Pancreas (tissue), 10 donors: ENCODE measurements at regions not wholly inside any gene's neighbourhood (a gene's known extent, or its start where the extent isn't known, plus 50 kb on each side); places are given as distances from the start of the nearest gene placed in this dataset.

Experiments
- ATAC-seq, 4 donors: fragments of 200-7000 bp; cut with Tn5 transposase; one replicate each; pipeline versions ENCODE4 v1.8.0 to v1.9.1; 2020; ENCODE audit warnings: mild to moderate bottlenecking in 4 of 4, moderate library complexity in 4 of 4
- DNase-seq, 6 donors: peaks; one replicate each; pipeline ENCODE4 v3.0.0-alpha.2; 2020
- FAIRE-seq: peaks from 2 replicates; lab custom pipeline; 2012; peaks lifted over from hg19 to GRCh38; lab: Jason Lieb, UNC
- H3K27ac ChIP-seq, 4 donors: fragments of 200-600 bp; sonication (generic); 1 replicate in 3 of 4; 2 replicates in 1 of 4; pipeline versions ENCODE4 v1.5.0 to v1.8.0; 2020
- H3K27me3 ChIP-seq, 4 donors: fragments of 200-600 bp; one replicate each; pipeline ENCODE4 v1.8.0; 2021
- H3K36me3 ChIP-seq, 3 donors: fragments of 200-600 bp; sonication (generic) in 1 of 3; one replicate each; pipeline versions ENCODE4 v1.5.0 to v1.8.0; 2020 to 2021
- H3K4me1 ChIP-seq, 3 donors: fragments of 200-600 bp; one replicate each; pipeline ENCODE4 v1.8.0; 2021
- H3K4me3 ChIP-seq, 4 donors: fragments of 200-600 bp; sonication (generic) in 2 of 4; one replicate each; pipeline versions ENCODE4 v1.5.0 to v1.8.0; 2020 to 2021
- H3K9me3 ChIP-seq, 4 donors: fragments of 200-600 bp; one replicate each; pipeline ENCODE4 v1.8.0; 2021
- CTCF ChIP-seq, 4 donors: fragments of 200-600 bp; sonication (generic) in 3 of 4; IDR thresholded peaks; one replicate each; pipeline versions ENCODE4 v1.5.0 to v1.8.0; 2021; ENCODE audit warnings: antibody characterized with exemption in 4 of 4
- WGBS, 2 donors: extraction: QIAGEN DNeasy Blood & Tissue Kit; methylation state at CpG; one replicate each; pipeline ENCODE4 v1.1.7; 2013; 5-methylcytosine and 5-hydroxymethylcytosine counted together
- intact Hi-C, 3 donors: fragments of 100-400 bp; cut with DNase I; formaldehyde crosslinking; loops; one replicate each; pipeline versions ENCODE4 v1.11.1 to v1.14.2; 2022
- donor health status: healthy with polysubstance abuse.
- donor health status: DM: no; HTN: no; CAD: no; lungs with moderate emphysema.
- donor health status: DM: no; HTN: no; CAD: no.
- donor health status: control.
- donor health status: control.
- donor health status: Bipolar disorder and iron deficiency.
- donor health status: DM: yes; HTN: yes; CAD: no.
- donor health status: DM: no; HTN: no; CAD: no.
- donor health status: DM: no; HTN: no; CAD: no.
- donor health status: DM: yes; HTN: yes; CAD: no.

GRCh38 chr7:49695971-49696370, 77.5 kb upstream of the VWC2 start:
- Histone ChIP-seq H3K4me3 (no peak overlapping the region), H3K9me3 (no peaks in the 10 kb centered on the region), H3K36me3 (no peaks in the 10 kb centered on the region), H3K4me1 (no peaks in the 10 kb centered on the region), H3K27ac (no peak overlapping the region), H3K27me3 (no peaks in the 10 kb centered on the region)
- TF ChIP-seq CTCF (IDR thresholded peaks at IDR 0.05) = no peak
- no peak for ATAC-seq
- 87 to 93% methylated on average over 5 of the region's 5 CpGs for WGBS, 2 donors
- no peak for FAIRE-seq
- no peak for DNase-seq
- intact Hi-C loops = no loop called here

- Histone ChIP-seq H3K4me1 (no peaks in the 10 kb centered on the region), H3K27me3 (no peaks in the 10 kb centered on the region), H3K36me3 (no peaks in the 10 kb centered on the region), H3K4me3 (no peak overlapping the region), H3K27ac (no peak overlapping the region), H3K9me3 (no peaks in the 10 kb centered on the region)
- 86 to 91% methylated on average over 13 of the region's 13 CpGs for WGBS, 2 donors
- DNase-seq (peak in 1 of 6 donors; percentile 45), ATAC-seq (no peak), FAIRE-seq (no peak)
- TF ChIP-seq CTCF (IDR thresholded peaks at IDR 0.05) = no peak
- intact Hi-C loops = no loop called here
Measured at GRCh38 chr7:49700841-49701240, 72.6 kb upstream of the VWC2 start.

GRCh38 chr7:49702099-49702498, 71.3 kb upstream of the VWC2 start:
- Histone ChIP-seq H3K27me3 (no peaks in the 10 kb centered on the region), H3K4me3 (no peak overlapping the region), H3K27ac (no peak overlapping the region), H3K9me3 (no peaks in the 10 kb centered on the region), H3K4me1 (no peaks in the 10 kb centered on the region), H3K36me3 (no peaks in the 10 kb centered on the region)
- ATAC-seq (no peak), FAIRE-seq (no peak), DNase-seq (no peak)
- 70 to 76% methylated on average over 2 of the region's 2 CpGs for WGBS, 2 donors
- no peak for TF ChIP-seq CTCF (IDR thresholded peaks at IDR 0.05)
- intact Hi-C loops = no loop called here

GRCh38 chr7:49703337-49703736, 70.1 kb upstream of the VWC2 start:
- ATAC-seq = no peak
- no peaks in the 10 kb centered on the region for H3K9me3 ChIP-seq
- DNase-seq = no peak
- WGBS, 2 donors = 87% methylated on average over 4 of the region's 4 CpGs
- FAIRE-seq = no peak
- intact Hi-C loops = no loop called here
- no peak overlapping the region for H3K4me3 ChIP-seq
- H3K36me3 ChIP-seq = no peaks in the 10 kb centered on the region
- no peaks in the 10 kb centered on the region for H3K4me1 ChIP-seq
- H3K27ac ChIP-seq = no peak overlapping the region
- H3K27me3 ChIP-seq = no peaks in the 10 kb centered on the region
- TF ChIP-seq CTCF (IDR thresholded peaks at IDR 0.05) = no peak

GRCh38 chr7:49703881-49704280, 69.6 kb upstream of the VWC2 start:
- H3K27ac ChIP-seq = no peak overlapping the region
- no peak for TF ChIP-seq CTCF (IDR thresholded peaks at IDR 0.05)
- no peaks in the 10 kb centered on the region for H3K9me3 ChIP-seq
- no peaks in the 10 kb centered on the region for H3K27me3 ChIP-seq
- no peaks in the 10 kb centered on the region for H3K36me3 ChIP-seq
- no peak for FAIRE-seq
- intact Hi-C loops = no loop called here
- 83 to 88% methylated on average over 3 of the region's 3 CpGs for WGBS, 2 donors
- no peaks in the 10 kb centered on the region for H3K4me1 ChIP-seq
- no peak overlapping the region for H3K4me3 ChIP-seq
- DNase-seq = no peak
- no peak for ATAC-seq
